Body of pancreas (tissue), 4 donors: ENCODE measurements at regions not wholly inside any gene's neighbourhood (a gene's known extent, or its start where the extent isn't known, plus 50 kb on each side); places are given as distances from the start of the nearest gene placed in this dataset.

Source experiments
- ATAC-seq: fragments of 150-250 bp; one replicate; pipeline ENCODE4 v1.9.1; 2016
- DNase-seq, 4 donors: peaks; one replicate each; pipeline ENCODE4 v3.0.0-alpha.2; 2019
- H3K27ac ChIP-seq, 4 donors: fragments of 200-600 bp; sonication (generic); 1 replicate in 3 of 4; 2 replicates in 1 of 4; pipeline versions ENCODE4 v1.5.1 to v1.6.1; 2016 to 2019; ENCODE audit warnings: mild to moderate bottlenecking in 1 of 4, mixed read lengths in 1 of 4, moderate library complexity in 1 of 4
- H3K27me3 ChIP-seq, 2 donors: fragments of 200-600 bp; sonication (generic); one replicate each; pipeline ENCODE4 v1.6.0; 2016; ENCODE audit warnings: mild to moderate bottlenecking in 1 of 2
- H3K36me3 ChIP-seq, 2 donors: fragments of 200-600 bp; sonication (generic); replicated peaks in 1 of 2; 2 replicates each; pipeline ENCODE4 v1.5.1; 2016; ENCODE audit warnings: low read depth in 2 of 2; ENCODE audit not compliant: insufficient read depth in 1 of 2
- H3K4me1 ChIP-seq: fragments of 200-600 bp; sonication (generic); one replicate; pipeline ENCODE4 v1.6.0; 2016
- H3K4me3 ChIP-seq, 2 donors: fragments of 200-600 bp; sonication (generic); 1 replicate in 1 of 2; 2 replicates in 1 of 2; pipeline ENCODE4 v1.5.1; 2016 to 2019
- H3K9me3 ChIP-seq, 3 donors: fragments of 200-600 bp; sonication (generic); 1 replicate in 2 of 3; 2 replicates in 1 of 3; pipeline ENCODE4 v1.5.1; 2016
- CTCF ChIP-seq, 7 experiments: fragments of 450-650 bp in 4 of 7; fragments of 200-600 bp in 3 of 7; sonication (generic) in 3 of 7; IDR thresholded peaks; one replicate each; pipeline ENCODE4 v1.5.1; 2016 to 2019; ENCODE audit warnings: antibody characterized with exemption in 7 of 7
- POLR2A ChIP-seq, 3 donors: fragments of 450-650 bp; IDR thresholded peaks; one replicate each; pipeline ENCODE4 v1.6.1; 2016; ENCODE audit warnings: antibody characterized with exemption in 3 of 3, mild to moderate bottlenecking in 2 of 3
- WGBS, 2 donors: methylation state at CpG; one replicate each; pipeline ENCODE4 v1.1.5; 2017; 5-methylcytosine and 5-hydroxymethylcytosine counted together
- intact Hi-C: fragments of 100-400 bp; cut with DNase I; formaldehyde crosslinking; loops from one replicate; pipeline ENCODE4 v1.15.1; 2023

GRCh38 chr22:47398491-47398890 is 636.0 kb downstream of the TBC1D22A start:
- ATAC-seq, result no peak
- Histone ChIP-seq H3K4me1 (no peaks in the 10 kb centered on the region), H3K27ac (no peak overlapping the region), H3K9me3 (no peaks in the 10 kb centered on the region), H3K36me3 (no peaks in the 10 kb centered on the region), H3K27me3 (no peaks in the 10 kb centered on the region), H3K4me3 (no peak overlapping the region)
- WGBS, 2 donors, result 70 to 74% methylated on average over 8 to 11 of the region's 11 CpGs
- intact Hi-C loops, result no loop called here
- no peak for DNase-seq
- no peak for TF ChIP-seq CTCF (IDR thresholded peaks at IDR 0.05)
- no peak for TF ChIP-seq POLR2A (IDR thresholded peaks at IDR 0.05)

GRCh38 chr22:47397673-47398072 is 635.2 kb downstream of the TBC1D22A start:
- H3K9me3 ChIP-seq, result no peaks in the 10 kb centered on the region
- no peak overlapping the region for H3K4me3 ChIP-seq
- no peaks in the 10 kb centered on the region for H3K36me3 ChIP-seq
- ATAC-seq, result no peak
- no peak overlapping the region for H3K27ac ChIP-seq
- WGBS, 2 donors, result 63 to 72% methylated on average over 5 to 9 of the region's 9 CpGs
- no peak for DNase-seq
- no peaks in the 10 kb centered on the region for H3K27me3 ChIP-seq
- intact Hi-C loops, result no loop called here
- no peaks in the 10 kb centered on the region for H3K4me1 ChIP-seq
- no peak for TF ChIP-seq CTCF (IDR thresholded peaks at IDR 0.05)
- TF ChIP-seq POLR2A (IDR thresholded peaks at IDR 0.05), result no peak

- whole genome bisulfite sequencing, 2 donors, result 80 to 85% methylated on average over 12 of the region's 12 CpGs
- no peak overlapping the region for H3K27ac ChIP-seq
- H3K36me3 ChIP-seq, result no peaks in the 10 kb centered on the region
- H3K4me1 ChIP-seq, result no peaks in the 10 kb centered on the region
- no peaks in the 10 kb centered on the region for H3K27me3 ChIP-seq
- intact Hi-C loops, result no loop called here
- no peak for DNase-seq
- H3K4me3 ChIP-seq, result no peak overlapping the region
- ATAC-seq, result no peak
- H3K9me3 ChIP-seq, result no peaks in the 10 kb centered on the region
- no peak for TF ChIP-seq CTCF (IDR thresholded peaks at IDR 0.05)
These were observed 634.1 kb downstream of the TBC1D22A start for GRCh38 chr22:47396515-47396914.

GRCh38 chr22:47396105-47396504 is 633.7 kb downstream of the TBC1D22A start:
- TF ChIP-seq CTCF (IDR thresholded peaks at IDR 0.05), result no peak
- DNase-seq (no peak), ATAC-seq (no peak)

GRCh38 chr22:47395481-47395880 is 633.0 kb downstream of the TBC1D22A start:
- Histone ChIP-seq H3K27ac (no peak overlapping the region), H3K4me3 (no peak overlapping the region), H3K9me3 (no peaks in the 10 kb centered on the region), H3K27me3 (no peaks in the 10 kb centered on the region), H3K36me3 (no peaks in the 10 kb centered on the region), H3K4me1 (no peaks in the 10 kb centered on the region)
- no peak for TF ChIP-seq CTCF (IDR thresholded peaks at IDR 0.05)
- TF ChIP-seq POLR2A (IDR thresholded peaks at IDR 0.05), result no peak
- 25 to 41% methylated on average over 6 to 8 of the region's 8 CpGs for WGBS, 2 donors
- ATAC-seq (peak; percentile 38), DNase-seq (peak in 2 of 4 donors; percentile 16 to 22)
- intact Hi-C loops, result no loop called here

More at GRCh38 chr22:47396105-47396504, 633.7 kb downstream of the TBC1D22A start:
- Histone ChIP-seq H3K4me3 (no peak overlapping the region), H3K36me3 (no peaks in the 10 kb centered on the region), H3K4me1 (no peaks in the 10 kb centered on the region), H3K27me3 (no peaks in the 10 kb centered on the region), H3K9me3 (no peaks in the 10 kb centered on the region), H3K27ac (no peak overlapping the region)
- WGBS, 2 donors, result 77 to 91% methylated on average over 10 to 12 of the region's 12 CpGs
- intact Hi-C loops, result no loop called here
